ENCODE measurements at regions not wholly inside any gene's neighbourhood (a gene's known extent, or its start where the extent isn't known, plus 50 kb on each side); places are given as distances from the start of the nearest gene placed in this dataset.

GRCh38 chr21:35321322-35322200 is 272.5 kb upstream of the RUNX1 start:
- DNase-seq (ENCODE audit: low read depth, low spot score) = no peak
- no peak overlapping the region for H3K27ac ChIP-seq

GRCh38 chr21:35319684-35320283 is 270.7 kb upstream of the RUNX1 start:
- no peak for DNase-seq (ENCODE audit: low read depth, low spot score)
- H3K27ac ChIP-seq = no peak overlapping the region

- DNase-seq (ENCODE audit: low read depth, low spot score) = no peak
- no peak overlapping the region for H3K27ac ChIP-seq
These were observed 267.8 kb upstream of the RUNX1 start for GRCh38 chr21:35316933-35317332.

- no peak for DNase-seq (ENCODE audit: low read depth, low spot score)
- no peak overlapping the region for H3K27ac ChIP-seq
These were observed 267.4 kb upstream of the RUNX1 start for GRCh38 chr21:35316456-35316855.

GRCh38 chr21:35314857-35315582 is 265.9 kb upstream of the RUNX1 start:
- H3K27ac ChIP-seq = no peak overlapping the region
- DNase-seq (ENCODE audit: low read depth, low spot score) = no peak

GRCh38 chr21:35311985-35312384 is 262.9 kb upstream of the RUNX1 start:
- H3K27ac ChIP-seq = no peak overlapping the region
- DNase-seq (ENCODE audit: low read depth, low spot score) = no peak

GRCh38 chr21:35309316-35309715 is 260.2 kb upstream of the RUNX1 start:
- no peak overlapping the region for H3K27ac ChIP-seq
- no peak for DNase-seq (ENCODE audit: low read depth, low spot score)

GRCh38 chr21:35303085-35303484 is 254.0 kb upstream of the RUNX1 start:
- peak overlapping the region; percentile 45 for H3K27ac ChIP-seq
- DNase-seq (ENCODE audit: low read depth, low spot score) = peak; percentile 66

GRCh38 chr21:35298757-35299156 is 249.7 kb upstream of the RUNX1 start:
- no peak for DNase-seq (ENCODE audit: low read depth, low spot score)
- no peak overlapping the region for H3K27ac ChIP-seq

GRCh38 chr21:35297665-35298064 is 248.6 kb upstream of the RUNX1 start:
- no peak overlapping the region for H3K27ac ChIP-seq

GRCh38 chr21:35294231-35294898 is 245.3 kb upstream of the RUNX1 start:
- H3K27ac ChIP-seq = peak overlapping the region; percentile 54
- DNase-seq (ENCODE audit: low read depth, low spot score) = peak; percentile 68

More at GRCh38 chr21:35297665-35298064, 248.6 kb upstream of the RUNX1 start:
- DNase-seq (ENCODE audit: low read depth, low spot score) = no peak

GRCh38 chr21:35291973-35292627 is 243.0 kb upstream of the RUNX1 start:
- no peak overlapping the region for H3K27ac ChIP-seq
- no peak for DNase-seq (ENCODE audit: low read depth, low spot score)

GRCh38 chr21:35291034-35291433 is 241.9 kb upstream of the RUNX1 start:
- DNase-seq (ENCODE audit: low read depth, low spot score) = no peak
- no peak overlapping the region for H3K27ac ChIP-seq

GRCh38 chr21:35288238-35288637 is 239.1 kb upstream of the RUNX1 start:
- DNase-seq (ENCODE audit: low read depth, low spot score) = no peak
- H3K27ac ChIP-seq = no peak overlapping the region

GRCh38 chr21:35284199-35284598 is 235.1 kb upstream of the RUNX1 start:
- H3K27ac ChIP-seq = no peak overlapping the region
- DNase-seq (ENCODE audit: low read depth, low spot score) = no peak

GRCh38 chr21:35282944-35283343 is 233.8 kb upstream of the RUNX1 start:
- DNase-seq (ENCODE audit: low read depth, low spot score) = no peak
- H3K27ac ChIP-seq = no peak overlapping the region

GRCh38 chr21:35281956-35282355 is 232.9 kb upstream of the RUNX1 start:
- no peak for DNase-seq (ENCODE audit: low read depth, low spot score)
- no peak overlapping the region for H3K27ac ChIP-seq

GRCh38 chr21:35280231-35280630 is 231.1 kb upstream of the RUNX1 start:
- H3K27ac ChIP-seq = no peak overlapping the region
- no peak for DNase-seq (ENCODE audit: low read depth, low spot score)

- peak; percentile 85 for DNase-seq (ENCODE audit: low read depth, low spot score)
These were observed 226.7 kb upstream of the RUNX1 start for GRCh38 chr21:35275776-35276175.

GRCh38 chr21:35274923-35275322 is 225.8 kb upstream of the RUNX1 start:
- no peak for DNase-seq (ENCODE audit: low read depth, low spot score)
- H3K27ac ChIP-seq = peak overlapping the region; percentile 62

More at GRCh38 chr21:35275776-35276175, 226.7 kb upstream of the RUNX1 start:
- H3K27ac ChIP-seq = peak overlapping the region; percentile 62

Data from epithelial cell of prostate (primary cell).